ENCODE measurements at regions not wholly inside any gene's neighbourhood (a gene's known extent, or its start where the extent isn't known, plus 50 kb on each side); places are given as distances from the start of the nearest gene placed in this dataset.
A peak's percentile ranks its signal among the peaks of the same experiment; 100 is the strongest.

- TF ChIP-seq CTCF (IDR thresholded peaks at IDR 0.05): no peak
- peak overlapping the region; percentile 23 for H3K27ac Mint-ChIP-seq (ENCODE audit: unreplicated experiment)
- no peaks in the 10 kb centered on the region for H3K36me3 Mint-ChIP-seq (ENCODE audit: low read depth)
- no peak overlapping the region for H3K4me3 Mint-ChIP-seq (ENCODE audit: unreplicated experiment)
- H3K9me3 Mint-ChIP-seq (ENCODE audit: low read depth): no peaks in the 10 kb centered on the region
- no peaks in the 10 kb centered on the region for H3K27me3 Mint-ChIP-seq (ENCODE audit: low read depth)
- peaks cover 14% of the 10 kb centered on the region for H3K4me1 Mint-ChIP-seq (ENCODE audit: low read depth)
- no peak for DNase-seq (ENCODE audit: low spot score)
These were observed 220.3 kb upstream of the SESN3 start for GRCh38 chr11:95451261-95451660.

- Mint-ChIP-seq H3K4me3 (ENCODE audit: unreplicated experiment) (no peak overlapping the region), H3K4me1 (ENCODE audit: low read depth) (peaks cover 14% of the 10 kb centered on the region), H3K36me3 (ENCODE audit: low read depth) (no peaks in the 10 kb centered on the region), H3K27ac (ENCODE audit: unreplicated experiment) (peak overlapping the region; percentile 46), H3K27me3 (ENCODE audit: low read depth) (no peaks in the 10 kb centered on the region), H3K9me3 (ENCODE audit: low read depth) (no peaks in the 10 kb centered on the region)
- no peak for TF ChIP-seq CTCF (IDR thresholded peaks at IDR 0.05)
- DNase-seq (ENCODE audit: low spot score): no peak
These were observed 219.6 kb upstream of the SESN3 start for GRCh38 chr11:95450547-95451123.

- DNase-seq (ENCODE audit: low spot score): no peak
- Mint-ChIP-seq H3K27ac (ENCODE audit: unreplicated experiment) (no peak overlapping the region), H3K9me3 (ENCODE audit: low read depth) (no peaks in the 10 kb centered on the region), H3K27me3 (ENCODE audit: low read depth) (no peaks in the 10 kb centered on the region), H3K4me3 (ENCODE audit: unreplicated experiment) (no peak overlapping the region), H3K36me3 (ENCODE audit: low read depth) (no peaks in the 10 kb centered on the region), H3K4me1 (ENCODE audit: low read depth) (no peaks in the 10 kb centered on the region)
- TF ChIP-seq CTCF (IDR thresholded peaks at IDR 0.05): no peak
These were observed 214.8 kb upstream of the SESN3 start for GRCh38 chr11:95445746-95446333.

- Mint-ChIP-seq H3K27ac (ENCODE audit: unreplicated experiment) (no peak overlapping the region), H3K36me3 (ENCODE audit: low read depth) (no peaks in the 10 kb centered on the region)
These were observed 213.6 kb upstream of the SESN3 start for GRCh38 chr11:95444309-95445241.

More at GRCh38 chr11:95444309-95445241, 213.6 kb upstream of the SESN3 start:
- H3K27me3 Mint-ChIP-seq (ENCODE audit: low read depth): no peaks in the 10 kb centered on the region
- H3K9me3 Mint-ChIP-seq (ENCODE audit: low read depth): no peaks in the 10 kb centered on the region
- H3K4me3 Mint-ChIP-seq (ENCODE audit: unreplicated experiment): no peak overlapping the region
- DNase-seq (ENCODE audit: low spot score): no peak
- TF ChIP-seq CTCF (IDR thresholded peaks at IDR 0.05): no peak
- no peaks in the 10 kb centered on the region for H3K4me1 Mint-ChIP-seq (ENCODE audit: low read depth)

All from chondrocyte (in vitro differentiated cells).